Hepatocyte (in vitro differentiated cells): ENCODE measurements at regions not wholly inside any gene's neighbourhood (a gene's known extent, or its start where the extent isn't known, plus 50 kb on each side); places are given as distances from the start of the nearest gene placed in this dataset.

Experiments
- DNase-seq: peaks from one replicate; pipeline ENCODE4 v3.0.0-alpha.2; 2016; ENCODE audit warnings: low spot score
- H2AFZ ChIP-seq: fragments of 200-600 bp; sonication (generic); 2 replicates; pipeline ENCODE4 v1.6.0; 2016; ENCODE audit warnings: antibody characterized with exemption, mild to moderate bottlenecking
- H3K27ac ChIP-seq: fragments of 200-600 bp; sonication (generic); 2 replicates; pipeline ENCODE4 v1.5.1; 2016; ENCODE audit warnings: mild to moderate bottlenecking
- H3K27me3 ChIP-seq: fragments of 200-600 bp; sonication (generic); 2 replicates; pipeline ENCODE4 v1.6.1; 2016
- H3K36me3 ChIP-seq: fragments of 200-600 bp; sonication (generic); replicated peaks from 2 replicates; pipeline ENCODE4 v1.5.1; 2016; ENCODE audit warnings: low read depth; ENCODE audit not compliant: insufficient read depth
- H3K4me1 ChIP-seq: fragments of 200-600 bp; sonication (generic); 2 replicates; pipeline ENCODE4 v1.5.1; 2016; ENCODE audit warnings: mild to moderate bottlenecking, moderate library complexity; ENCODE audit not compliant: insufficient read depth
- H3K4me2 ChIP-seq: fragments of 200-600 bp; sonication (generic); 2 replicates; pipeline ENCODE4 v1.6.0; 2016
- H3K4me3 ChIP-seq: fragments of 200-600 bp; sonication (generic); 2 replicates; pipeline ENCODE4 v1.5.1; 2016; ENCODE audit warnings: mild to moderate bottlenecking
- H3K79me2 ChIP-seq: fragments of 200-600 bp; sonication (generic); 2 replicates; pipeline ENCODE4 v1.6.0; 2017; ENCODE audit warnings: mild to moderate bottlenecking
- H3K9me2 ChIP-seq: fragments of 200-600 bp; sonication (generic); replicated peaks from 2 replicates; pipeline ENCODE4 v1.6.0; 2017; ENCODE audit warnings: mild to moderate bottlenecking; ENCODE audit not compliant: insufficient read depth
- H3K9me3 ChIP-seq: fragments of 200-600 bp; sonication (generic); 2 replicates; pipeline ENCODE4 v1.5.1; 2016; ENCODE audit warnings: low read depth, mild to moderate bottlenecking
- H4K20me1 ChIP-seq: fragments of 200-600 bp; sonication (generic); 2 replicates; pipeline ENCODE4 v1.6.0; 2016; ENCODE audit warnings: mild to moderate bottlenecking; ENCODE audit not compliant: insufficient read depth, poor library complexity, severe bottlenecking
- CTCF ChIP-seq: fragments of 200-600 bp; sonication (generic); IDR thresholded peaks from 2 replicates; pipeline ENCODE4 v1.5.1; 2016; ENCODE audit warnings: antibody characterized with exemption, mild to moderate bottlenecking; ENCODE audit not compliant: poor library complexity
- EZH2 ChIP-seq: fragments of 200-600 bp; sonication (generic); IDR thresholded peaks from 2 replicates; pipeline ENCODE4 v1.6.1; 2016; ENCODE audit warnings: antibody characterized with exemption, mild to moderate bottlenecking, borderline replicate concordance
- EZH2phosphoT487 ChIP-seq: fragments of 200-600 bp; sonication (generic); IDR thresholded peaks from one replicate; pipeline ENCODE4 v1.6.1; 2018; ENCODE audit warnings: antibody characterized with exemption, mild to moderate bottlenecking, low read depth, moderate library complexity; ENCODE audit not compliant: unreplicated experiment, severe bottlenecking
- WGBS: methylation state at CpG from one replicate; pipeline ENCODE4 v1.1.6; 2016; ENCODE audit warnings: low lambda C conversion rate; ENCODE audit errors: missing lambda C conversion rate; 5-methylcytosine and 5-hydroxymethylcytosine counted together

- WGBS = 86% methylated on average over 2 of the region's 2 CpGs
- Histone ChIP-seq H4K20me1 (no peaks in the 10 kb centered on the region), H3K27ac (no peak overlapping the region), H3K4me1 (no peaks in the 10 kb centered on the region), H3K9me2 (no peaks in the 10 kb centered on the region), H3K9me3 (no peaks in the 10 kb centered on the region), H3K79me2 (no peaks in the 10 kb centered on the region), H3K4me2 (no peak overlapping the region), H3K36me3 (no peaks in the 10 kb centered on the region), H2AFZ (no peak overlapping the region), H3K27me3 (no peaks in the 10 kb centered on the region), H3K4me3 (no peak overlapping the region)
- TF ChIP-seq EZH2 (no peak), EZH2phosphoT487 (no peak), CTCF (no peak)
- no peak for DNase-seq
Observed at GRCh38 chr1:232176222-232176621, 453.7 kb downstream of the SIPA1L2 start.

- Histone ChIP-seq H3K9me2 (no peaks in the 10 kb centered on the region), H3K4me1 (no peaks in the 10 kb centered on the region)
- WGBS = 79% methylated on average over 5 of the region's 5 CpGs
Observed at GRCh38 chr1:232174306-232174705, 455.6 kb downstream of the SIPA1L2 start.

GRCh38 chr1:232172563-232172962, 457.4 kb downstream of the SIPA1L2 start:
- H3K4me1 ChIP-seq = no peaks in the 10 kb centered on the region
- H3K27ac ChIP-seq = no peak overlapping the region
- H3K4me2 ChIP-seq = no peak overlapping the region
- 57% methylated on average over 4 of the region's 4 CpGs for WGBS
- H3K27me3 ChIP-seq = no peaks in the 10 kb centered on the region
- H3K36me3 ChIP-seq = no peaks in the 10 kb centered on the region
- TF ChIP-seq CTCF = no peak
- no peak for TF ChIP-seq EZH2
- TF ChIP-seq EZH2phosphoT487 = no peak
- H4K20me1 ChIP-seq = no peaks in the 10 kb centered on the region
- no peaks in the 10 kb centered on the region for H3K79me2 ChIP-seq
- no peaks in the 10 kb centered on the region for H3K9me3 ChIP-seq
- H3K4me3 ChIP-seq = no peak overlapping the region
- no peak for DNase-seq
- no peaks in the 10 kb centered on the region for H3K9me2 ChIP-seq
- no peak overlapping the region for H2AFZ ChIP-seq

More at GRCh38 chr1:232174306-232174705, 455.6 kb downstream of the SIPA1L2 start:
- H3K27ac ChIP-seq = no peak overlapping the region
- H3K4me3 ChIP-seq = no peak overlapping the region
- no peaks in the 10 kb centered on the region for H3K79me2 ChIP-seq
- no peaks in the 10 kb centered on the region for H4K20me1 ChIP-seq
- H3K36me3 ChIP-seq = no peaks in the 10 kb centered on the region
- H3K9me3 ChIP-seq = no peaks in the 10 kb centered on the region
- H3K4me2 ChIP-seq = no peak overlapping the region
- TF ChIP-seq EZH2phosphoT487 = no peak
- no peak for TF ChIP-seq EZH2
- no peak for TF ChIP-seq CTCF
- no peaks in the 10 kb centered on the region for H3K27me3 ChIP-seq
- no peak for DNase-seq
- H2AFZ ChIP-seq = no peak overlapping the region

GRCh38 chr1:232170909-232171308, 459.0 kb downstream of the SIPA1L2 start:
- Histone ChIP-seq H3K4me1 (no peaks in the 10 kb centered on the region), H3K9me3 (no peaks in the 10 kb centered on the region), H3K36me3 (no peaks in the 10 kb centered on the region), H3K27ac (no peak overlapping the region), H3K4me2 (no peak overlapping the region), H2AFZ (no peak overlapping the region), H3K79me2 (no peaks in the 10 kb centered on the region), H3K9me2 (no peaks in the 10 kb centered on the region), H3K4me3 (no peak overlapping the region), H3K27me3 (no peaks in the 10 kb centered on the region), H4K20me1 (no peaks in the 10 kb centered on the region)
- TF ChIP-seq EZH2phosphoT487 = no peak
- no peak for TF ChIP-seq CTCF
- no peak for DNase-seq
- WGBS = 94% methylated on average over 1 of the region's 1 CpG
